ENCODE measurements at regions not wholly inside any gene's neighbourhood (a gene's known extent, or its start where the extent isn't known, plus 50 kb on each side); places are given as distances from the start of the nearest gene placed in this dataset.

- Histone ChIP-seq H3K4me3 (replicated peaks; ENCODE audit: low read depth, low read length) (no peak overlapping the region), H3K36me3 (ENCODE audit: control insufficient read depth, insufficient read depth, low read length) (no peaks in the 10 kb centered on the region), H3K27me3 (replicated peaks; ENCODE audit: control insufficient read depth, insufficient read depth, low read length) (no peaks in the 10 kb centered on the region)
- no peak for TF ChIP-seq CTCF (IDR thresholded peaks at IDR 0.05; ENCODE audit: insufficient read depth, low read length, poor library complexity, severe bottlenecking)
- no peak for DNase-seq (ENCODE audit: extremely low read depth, insufficient read length)
Observed at GRCh38 chr2:182615036-182615435, 101.0 kb upstream of the DNAJC10 start.

- H3K27me3 ChIP-seq (replicated peaks; ENCODE audit: control insufficient read depth, insufficient read depth, low read length), result no peaks in the 10 kb centered on the region
- no peak for TF ChIP-seq CTCF (IDR thresholded peaks at IDR 0.05; ENCODE audit: insufficient read depth, low read length, poor library complexity, severe bottlenecking)
- no peak for DNase-seq (ENCODE audit: extremely low read depth, insufficient read length)
- no peaks in the 10 kb centered on the region for H3K36me3 ChIP-seq (ENCODE audit: control insufficient read depth, insufficient read depth, low read length)
- H3K4me3 ChIP-seq (replicated peaks; ENCODE audit: low read depth, low read length), result no peak overlapping the region
Observed at GRCh38 chr2:182616471-182617393, 99.3 kb upstream of the DNAJC10 start.

- Histone ChIP-seq H3K36me3 (ENCODE audit: control insufficient read depth, insufficient read depth, low read length) (no peaks in the 10 kb centered on the region), H3K27me3 (replicated peaks; ENCODE audit: control insufficient read depth, insufficient read depth, low read length) (no peaks in the 10 kb centered on the region), H3K4me3 (replicated peaks; ENCODE audit: low read depth, low read length) (no peak overlapping the region)
- TF ChIP-seq CTCF (IDR thresholded peaks at IDR 0.05; ENCODE audit: insufficient read depth, low read length, poor library complexity, severe bottlenecking), result no peak
- DNase-seq (ENCODE audit: extremely low read depth, insufficient read length), result no peak
Observed at GRCh38 chr2:182618672-182619079, 97.4 kb upstream of the DNAJC10 start.

DNA sequence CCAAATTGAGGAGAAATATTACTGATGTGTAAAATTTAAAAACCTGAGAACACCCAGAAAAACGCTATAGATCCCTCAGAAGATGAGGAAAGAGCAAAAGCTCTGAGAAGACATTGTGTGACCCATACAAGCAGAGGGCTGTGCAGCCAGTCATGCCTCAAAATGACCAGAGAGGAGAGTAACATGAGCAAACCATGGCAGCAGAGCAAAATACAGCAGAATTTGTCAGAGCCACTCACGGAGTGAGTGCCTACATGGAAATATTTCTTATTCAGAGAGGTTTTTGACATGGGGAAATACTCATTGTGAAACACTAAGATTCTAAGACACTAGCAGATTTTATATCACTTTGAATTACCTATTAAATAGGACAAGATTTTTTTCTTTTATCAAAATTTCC lies 96.8 kb upstream of the DNAJC10 start:
- no peak for DNase-seq (ENCODE audit: extremely low read depth, insufficient read length)
- Histone ChIP-seq H3K4me3 (replicated peaks; ENCODE audit: low read depth, low read length) (no peak overlapping the region), H3K27me3 (replicated peaks; ENCODE audit: control insufficient read depth, insufficient read depth, low read length) (no peaks in the 10 kb centered on the region), H3K36me3 (ENCODE audit: control insufficient read depth, insufficient read depth, low read length) (no peaks in the 10 kb centered on the region)
- no peak for TF ChIP-seq CTCF (IDR thresholded peaks at IDR 0.05; ENCODE audit: insufficient read depth, low read length, poor library complexity, severe bottlenecking)

DNA sequence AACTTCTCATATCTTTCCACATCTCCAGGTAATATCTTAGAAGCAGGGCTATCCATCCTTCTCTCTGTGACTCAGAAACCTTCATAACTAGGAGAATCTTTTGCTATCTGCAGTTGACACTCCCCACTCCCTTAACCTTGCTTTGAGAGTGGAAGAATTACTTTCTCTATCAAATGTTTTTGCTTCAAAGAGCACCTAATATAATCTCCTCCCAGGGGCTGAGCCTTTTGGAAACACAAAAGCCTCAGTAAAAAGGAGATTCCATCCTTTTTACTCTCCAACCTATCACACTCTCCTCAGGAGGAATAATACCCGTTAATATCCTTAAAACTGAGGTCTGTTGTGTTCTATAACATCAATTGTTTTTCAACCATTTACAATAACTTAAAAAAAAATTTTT lies 94.9 kb upstream of the DNAJC10 start:
- TF ChIP-seq CTCF (IDR thresholded peaks at IDR 0.05; ENCODE audit: insufficient read depth, low read length, poor library complexity, severe bottlenecking), result no peak
- no peaks in the 10 kb centered on the region for H3K27me3 ChIP-seq (replicated peaks; ENCODE audit: control insufficient read depth, insufficient read depth, low read length)
- H3K4me3 ChIP-seq (replicated peaks; ENCODE audit: low read depth, low read length), result no peak overlapping the region
- no peaks in the 10 kb centered on the region for H3K36me3 ChIP-seq (ENCODE audit: control insufficient read depth, insufficient read depth, low read length)
- DNase-seq (ENCODE audit: extremely low read depth, insufficient read length), result no peak
